ENCODE measurements at regions not wholly inside any gene's neighbourhood (a gene's known extent, or its start where the extent isn't known, plus 50 kb on each side); places are given as distances from the start of the nearest gene placed in this dataset.

GRCh38 chr4:20426028-20426427 lies 174.3 kb downstream of the SLIT2 start:
- Mint-ChIP-seq H3K4me1 (peaks cover 2% of the 10 kb centered on the region), H3K4me3 (no peak overlapping the region), H3K27me3 (peaks cover 24% of the 10 kb centered on the region), H3K36me3 (ENCODE audit: low read depth) (peaks cover 2% of the 10 kb centered on the region), H3K27ac (no peak overlapping the region)
- no peak for DNase-seq
- no peak for ATAC-seq
- no peaks in the 10 kb centered on the region for H3K9me3 ChIP-seq (ENCODE audit: control insufficient read depth, low read length, poor library complexity, severe bottlenecking)

- H3K4me3 Mint-ChIP-seq = no peak overlapping the region
- no peak overlapping the region for H3K27ac Mint-ChIP-seq
- H3K9me3 ChIP-seq (ENCODE audit: control insufficient read depth, low read length, poor library complexity, severe bottlenecking) = no peaks in the 10 kb centered on the region
These were observed 176.9 kb downstream of the SLIT2 start for GRCh38 chr4:20428436-20429160.

GRCh38 chr4:20430259-20430941 lies 178.7 kb downstream of the SLIT2 start:
- Mint-ChIP-seq H3K4me3 (no peak overlapping the region), H3K27ac (no peak overlapping the region), H3K36me3 (ENCODE audit: low read depth) (peaks cover 2% of the 10 kb centered on the region), H3K4me1 (no peaks in the 10 kb centered on the region), H3K27me3 (peaks cover 25% of the 10 kb centered on the region)
- DNase-seq = no peak
- no peak for ATAC-seq
- no peaks in the 10 kb centered on the region for H3K9me3 ChIP-seq (ENCODE audit: control insufficient read depth, low read length, poor library complexity, severe bottlenecking)

More at GRCh38 chr4:20428436-20429160, 176.9 kb downstream of the SLIT2 start:
- no peak for DNase-seq
- H3K27me3 Mint-ChIP-seq = peaks cover 19% of the 10 kb centered on the region
- H3K4me1 Mint-ChIP-seq = no peaks in the 10 kb centered on the region
- peaks cover 2% of the 10 kb centered on the region for H3K36me3 Mint-ChIP-seq (ENCODE audit: low read depth)
- ATAC-seq = no peak

- no peak overlapping the region for H3K4me3 Mint-ChIP-seq
- H3K4me1 Mint-ChIP-seq = no peaks in the 10 kb centered on the region
- no peak for ATAC-seq
- H3K9me3 ChIP-seq (ENCODE audit: control insufficient read depth, low read length, poor library complexity, severe bottlenecking) = no peaks in the 10 kb centered on the region
- H3K27me3 Mint-ChIP-seq = peaks cover 16% of the 10 kb centered on the region
- no peaks in the 10 kb centered on the region for H3K36me3 Mint-ChIP-seq (ENCODE audit: low read depth)
- no peak overlapping the region for H3K27ac Mint-ChIP-seq
- DNase-seq = no peak
These were observed 179.8 kb downstream of the SLIT2 start for GRCh38 chr4:20431543-20431951.

GRCh38 chr4:20432088-20432487 lies 180.4 kb downstream of the SLIT2 start:
- no peak for DNase-seq
- ATAC-seq = no peak
- H3K27me3 Mint-ChIP-seq = peaks cover 14% of the 10 kb centered on the region
- no peak overlapping the region for H3K27ac Mint-ChIP-seq
- no peaks in the 10 kb centered on the region for H3K9me3 ChIP-seq (ENCODE audit: control insufficient read depth, low read length, poor library complexity, severe bottlenecking)
- H3K36me3 Mint-ChIP-seq (ENCODE audit: low read depth) = no peaks in the 10 kb centered on the region
- H3K4me1 Mint-ChIP-seq = no peaks in the 10 kb centered on the region
- no peak overlapping the region for H3K4me3 Mint-ChIP-seq

GRCh38 chr4:20433097-20433705 lies 181.5 kb downstream of the SLIT2 start:
- ATAC-seq (no peak), DNase-seq (no peak)
- peaks cover 10% of the 10 kb centered on the region for H3K27me3 Mint-ChIP-seq
- no peaks in the 10 kb centered on the region for H3K9me3 ChIP-seq (ENCODE audit: control insufficient read depth, low read length, poor library complexity, severe bottlenecking)
- H3K4me1 Mint-ChIP-seq = no peaks in the 10 kb centered on the region
- no peak overlapping the region for H3K4me3 Mint-ChIP-seq
- no peak overlapping the region for H3K27ac Mint-ChIP-seq
- no peaks in the 10 kb centered on the region for H3K36me3 Mint-ChIP-seq (ENCODE audit: low read depth)

GRCh38 chr4:20440170-20440569 lies 188.5 kb downstream of the SLIT2 start:
- ATAC-seq (no peak), DNase-seq (no peak)
- no peaks in the 10 kb centered on the region for H3K9me3 ChIP-seq (ENCODE audit: control insufficient read depth, low read length, poor library complexity, severe bottlenecking)
- Mint-ChIP-seq H3K4me1 (no peaks in the 10 kb centered on the region), H3K4me3 (no peak overlapping the region), H3K27ac (no peak overlapping the region), H3K36me3 (ENCODE audit: low read depth) (no peaks in the 10 kb centered on the region), H3K27me3 (no peaks in the 10 kb centered on the region)

GRCh38 chr4:20443015-20443805 lies 191.5 kb downstream of the SLIT2 start:
- ATAC-seq = no peak
- H3K9me3 ChIP-seq (ENCODE audit: control insufficient read depth, low read length, poor library complexity, severe bottlenecking) = no peaks in the 10 kb centered on the region
- H3K27ac Mint-ChIP-seq = no peak overlapping the region
- DNase-seq = no peak
- H3K27me3 Mint-ChIP-seq = peaks cover 16% of the 10 kb centered on the region
- no peaks in the 10 kb centered on the region for H3K36me3 Mint-ChIP-seq (ENCODE audit: low read depth)
- no peaks in the 10 kb centered on the region for H3K4me1 Mint-ChIP-seq
- no peak overlapping the region for H3K4me3 Mint-ChIP-seq

- Mint-ChIP-seq H3K27me3 (peaks cover 16% of the 10 kb centered on the region), H3K4me1 (no peaks in the 10 kb centered on the region), H3K27ac (no peak overlapping the region), H3K4me3 (no peak overlapping the region), H3K36me3 (ENCODE audit: low read depth) (no peaks in the 10 kb centered on the region)
- ATAC-seq (no peak), DNase-seq (no peak)
- no peaks in the 10 kb centered on the region for H3K9me3 ChIP-seq (ENCODE audit: control insufficient read depth, low read length, poor library complexity, severe bottlenecking)
These were observed 193.1 kb downstream of the SLIT2 start for GRCh38 chr4:20444599-20445337.

GRCh38 chr4:20445933-20446723 lies 194.4 kb downstream of the SLIT2 start:
- Mint-ChIP-seq H3K27ac (no peak overlapping the region), H3K4me1 (no peaks in the 10 kb centered on the region), H3K4me3 (no peak overlapping the region), H3K27me3 (peaks cover 16% of the 10 kb centered on the region), H3K36me3 (ENCODE audit: low read depth) (no peaks in the 10 kb centered on the region)
- ATAC-seq (no peak), DNase-seq (no peak)
- no peaks in the 10 kb centered on the region for H3K9me3 ChIP-seq (ENCODE audit: control insufficient read depth, low read length, poor library complexity, severe bottlenecking)

- H3K9me3 ChIP-seq (ENCODE audit: control insufficient read depth, low read length, poor library complexity, severe bottlenecking) = no peaks in the 10 kb centered on the region
- no peak overlapping the region for H3K4me3 Mint-ChIP-seq
- H3K4me1 Mint-ChIP-seq = no peaks in the 10 kb centered on the region
- H3K27ac Mint-ChIP-seq = no peak overlapping the region
- no peak for DNase-seq
- peaks cover 16% of the 10 kb centered on the region for H3K27me3 Mint-ChIP-seq
- H3K36me3 Mint-ChIP-seq (ENCODE audit: low read depth) = no peaks in the 10 kb centered on the region
- no peak for ATAC-seq
These were observed 195.4 kb downstream of the SLIT2 start for GRCh38 chr4:20447103-20447502.

GRCh38 chr4:20451986-20452385 lies 200.3 kb downstream of the SLIT2 start:
- H3K36me3 Mint-ChIP-seq (ENCODE audit: low read depth) = no peaks in the 10 kb centered on the region
- no peak overlapping the region for H3K27ac Mint-ChIP-seq
- H3K9me3 ChIP-seq (ENCODE audit: control insufficient read depth, low read length, poor library complexity, severe bottlenecking) = no peaks in the 10 kb centered on the region
- DNase-seq (no peak), ATAC-seq (no peak)
- H3K4me3 Mint-ChIP-seq = no peak overlapping the region
- no peaks in the 10 kb centered on the region for H3K4me1 Mint-ChIP-seq
- peaks cover 8% of the 10 kb centered on the region for H3K27me3 Mint-ChIP-seq
